ENCODE measurements at regions not wholly inside any gene's neighbourhood (a gene's known extent, or its start where the extent isn't known, plus 50 kb on each side); places are given as distances from the start of the nearest gene placed in this dataset.

- DNase-seq (ENCODE audit: low read depth, low spot score): no peak
- FAIRE-seq: no peak
- H3K9ac ChIP-seq (replicated peaks; ENCODE audit: extremely low read depth, insufficient read depth, low read length): no peak overlapping the region
- no peak overlapping the region for H3K4me2 ChIP-seq (ENCODE audit: insufficient read depth, low read length)
- TF ChIP-seq CTCF (IDR thresholded peaks at IDR 0.05; ENCODE audit: extremely low read depth in 1 of 2, insufficient read depth in 1 of 2, low read depth in 1 of 2, low read length in 2 of 2) (no peak), GATA2 (IDR thresholded peaks at IDR 0.05; ENCODE audit: insufficient read depth, insufficient read length, low read depth, low read length) (no peak), MYC (IDR thresholded peaks at IDR 0.05; ENCODE audit: low read depth, low read length) (no peak), POLR2A (IDR thresholded peaks at IDR 0.05; ENCODE audit: low read depth, low read length) (no peak), MAX (IDR thresholded peaks at IDR 0.05; ENCODE audit: insufficient read depth, insufficient read length) (no peak), JUN (IDR thresholded peaks at IDR 0.05; ENCODE audit: borderline replicate concordance, insufficient read depth, insufficient read length, low read depth) (no peak), EZH2 (IDR thresholded peaks at IDR 0.05; ENCODE audit: borderline replicate concordance, low read depth, low read length, severe bottlenecking) (no peak), POLR2AphosphoS5 (IDR thresholded peaks at IDR 0.05; ENCODE audit: insufficient read depth, low read depth, low read length) (no peak)
- H3K9me3 ChIP-seq (replicated peaks; ENCODE audit: control insufficient read depth, insufficient read depth, low read length): no peaks in the 10 kb centered on the region
- H3K79me2 ChIP-seq (ENCODE audit: control insufficient read depth, insufficient read depth, low read length): no peaks in the 10 kb centered on the region
- H3K9me1 ChIP-seq (replicated peaks; ENCODE audit: control insufficient read depth, extremely low read depth, insufficient read depth, low read length): no peaks in the 10 kb centered on the region
- dilution Hi-C loops (cut with MboI; ENCODE audit: extremely low pct_ligation_motif_present, low sequenced_read_pairs) (no loop called here), intact Hi-C loops (cut with micrococcal nuclease) (no loop called here)
- POLR2A ChIA-PET: no interaction called here
- H3K27ac ChIP-seq (ENCODE audit: insufficient read depth, low read depth, low read length): no peak overlapping the region
- no TSS peak for BruUV-seq (replicated peaks)
- CTCF ChIA-PET: no interaction called here
- no peaks in the 10 kb centered on the region for H3K4me1 ChIP-seq (ENCODE audit: control insufficient read depth, extremely low read depth, insufficient read depth, low read length)
- H3K36me3 ChIP-seq (ENCODE audit: control insufficient read depth in 2 of 2, extremely low read depth in 1 of 2, insufficient read depth in 2 of 2, low read length in 2 of 2): no peaks in the 10 kb centered on the region
- peaks cover 5 to 13% of the 10 kb centered on the region in 2 experiments for H3K27me3 ChIP-seq (ENCODE audit: control insufficient read depth in 2 of 2, insufficient read depth in 2 of 2, low read length in 2 of 2)
- H4K20me1 ChIP-seq (replicated peaks; ENCODE audit: control insufficient read depth, extremely low read depth, insufficient read depth, low read length): no peaks in the 10 kb centered on the region
- no peak overlapping the region for H3K4me3 ChIP-seq (replicated peaks in 1 of 3; ENCODE audit: insufficient read depth in 1 of 3, low read depth in 1 of 3, low read length in 3 of 3)
- H2AFZ ChIP-seq (ENCODE audit: low read depth, low read length): no peak overlapping the region
These were observed 56.0 kb upstream of the MID1 start for GRCh38 chrX:10676235-10676957.

Measured in endothelial cell of umbilical vein (primary cell).